ENCODE measurements at regions not wholly inside any gene's neighbourhood (a gene's known extent, or its start where the extent isn't known, plus 50 kb on each side); places are given as distances from the start of the nearest gene placed in this dataset.

DNA sequence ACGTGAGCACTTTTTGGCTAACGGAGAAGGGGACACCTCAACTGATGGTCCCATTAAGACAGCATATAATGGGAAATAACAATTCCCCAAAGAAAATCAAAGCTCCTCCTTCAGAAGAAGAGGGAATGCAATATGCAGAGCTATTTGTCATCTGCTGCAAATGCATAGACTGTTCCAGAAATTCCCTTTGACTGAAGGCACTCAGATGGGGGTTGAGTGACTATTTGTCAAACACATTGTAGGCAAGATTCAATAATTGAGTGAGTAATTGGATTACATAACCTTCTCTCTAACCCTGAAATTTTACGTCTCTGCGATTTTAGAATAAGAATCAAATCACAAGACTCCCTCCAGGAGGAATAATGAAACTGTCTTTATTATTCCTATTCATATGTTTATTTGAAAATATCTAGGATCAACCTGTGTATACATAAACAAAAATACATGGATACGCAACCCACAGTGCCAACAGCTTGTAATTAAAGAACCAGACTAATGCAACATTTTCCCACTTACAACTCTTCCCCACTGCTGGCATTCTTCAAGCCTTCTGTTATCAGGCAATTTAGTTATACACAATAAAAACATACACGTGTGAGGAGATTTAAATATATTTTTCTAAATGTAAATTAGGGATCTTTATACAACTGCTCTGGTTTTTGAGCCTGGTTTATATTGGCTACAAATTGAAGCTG, 256.6 kb downstream of the GBA3 start:
- TF ChIP-seq, protein P1, sequence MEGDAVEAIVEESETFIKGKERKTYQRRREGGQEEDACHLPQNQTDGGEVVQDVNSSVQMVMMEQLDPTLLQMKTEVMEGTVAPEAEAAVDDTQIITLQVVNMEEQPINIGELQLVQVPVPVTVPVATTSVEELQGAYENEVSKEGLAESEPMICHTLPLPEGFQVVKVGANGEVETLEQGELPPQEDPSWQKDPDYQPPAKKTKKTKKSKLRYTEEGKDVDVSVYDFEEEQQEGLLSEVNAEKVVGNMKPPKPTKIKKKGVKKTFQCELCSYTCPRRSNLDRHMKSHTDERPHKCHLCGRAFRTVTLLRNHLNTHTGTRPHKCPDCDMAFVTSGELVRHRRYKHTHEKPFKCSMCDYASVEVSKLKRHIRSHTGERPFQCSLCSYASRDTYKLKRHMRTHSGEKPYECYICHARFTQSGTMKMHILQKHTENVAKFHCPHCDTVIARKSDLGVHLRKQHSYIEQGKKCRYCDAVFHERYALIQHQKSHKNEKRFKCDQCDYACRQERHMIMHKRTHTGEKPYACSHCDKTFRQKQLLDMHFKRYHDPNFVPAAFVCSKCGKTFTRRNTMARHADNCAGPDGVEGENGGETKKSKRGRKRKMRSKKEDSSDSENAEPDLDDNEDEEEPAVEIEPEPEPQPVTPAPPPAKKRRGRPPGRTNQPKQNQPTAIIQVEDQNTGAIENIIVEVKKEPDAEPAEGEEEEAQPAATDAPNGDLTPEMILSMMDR (IDR thresholded peaks at IDR 0.05; ENCODE audit: low read depth, low read length, missing input control), result no peak
- TF ChIP-seq RAD21 (IDR thresholded peaks at IDR 0.05), result no peak
- TF ChIP-seq, protein P2, sequence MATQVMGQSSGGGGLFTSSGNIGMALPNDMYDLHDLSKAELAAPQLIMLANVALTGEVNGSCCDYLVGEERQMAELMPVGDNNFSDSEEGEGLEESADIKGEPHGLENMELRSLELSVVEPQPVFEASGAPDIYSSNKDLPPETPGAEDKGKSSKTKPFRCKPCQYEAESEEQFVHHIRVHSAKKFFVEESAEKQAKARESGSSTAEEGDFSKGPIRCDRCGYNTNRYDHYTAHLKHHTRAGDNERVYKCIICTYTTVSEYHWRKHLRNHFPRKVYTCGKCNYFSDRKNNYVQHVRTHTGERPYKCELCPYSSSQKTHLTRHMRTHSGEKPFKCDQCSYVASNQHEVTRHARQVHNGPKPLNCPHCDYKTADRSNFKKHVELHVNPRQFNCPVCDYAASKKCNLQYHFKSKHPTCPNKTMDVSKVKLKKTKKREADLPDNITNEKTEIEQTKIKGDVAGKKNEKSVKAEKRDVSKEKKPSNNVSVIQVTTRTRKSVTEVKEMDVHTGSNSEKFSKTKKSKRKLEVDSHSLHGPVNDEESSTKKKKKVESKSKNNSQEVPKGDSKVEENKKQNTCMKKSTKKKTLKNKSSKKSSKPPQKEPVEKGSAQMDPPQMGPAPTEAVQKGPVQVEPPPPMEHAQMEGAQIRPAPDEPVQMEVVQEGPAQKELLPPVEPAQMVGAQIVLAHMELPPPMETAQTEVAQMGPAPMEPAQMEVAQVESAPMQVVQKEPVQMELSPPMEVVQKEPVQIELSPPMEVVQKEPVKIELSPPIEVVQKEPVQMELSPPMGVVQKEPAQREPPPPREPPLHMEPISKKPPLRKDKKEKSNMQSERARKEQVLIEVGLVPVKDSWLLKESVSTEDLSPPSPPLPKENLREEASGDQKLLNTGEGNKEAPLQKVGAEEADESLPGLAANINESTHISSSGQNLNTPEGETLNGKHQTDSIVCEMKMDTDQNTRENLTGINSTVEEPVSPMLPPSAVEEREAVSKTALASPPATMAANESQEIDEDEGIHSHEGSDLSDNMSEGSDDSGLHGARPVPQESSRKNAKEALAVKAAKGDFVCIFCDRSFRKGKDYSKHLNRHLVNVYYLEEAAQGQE (IDR thresholded peaks at IDR 0.05), result no peak
- TF ChIP-seq YY1 (IDR thresholded peaks at IDR 0.05), result no peak
- TF ChIP-seq, protein P3, sequence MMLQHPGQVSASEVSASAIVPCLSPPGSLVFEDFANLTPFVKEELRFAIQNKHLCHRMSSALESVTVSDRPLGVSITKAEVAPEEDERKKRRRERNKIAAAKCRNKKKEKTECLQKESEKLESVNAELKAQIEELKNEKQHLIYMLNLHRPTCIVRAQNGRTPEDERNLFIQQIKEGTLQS (IDR thresholded peaks at IDR 0.05), result no peak
- no peak for TF ChIP-seq EGR1 (IDR thresholded peaks at IDR 0.05; ENCODE audit: low read depth in 2 of 2)
- TF ChIP-seq HNF4G (IDR thresholded peaks at IDR 0.05), result no peak
- no peak for TF ChIP-seq FOXA1 (IDR thresholded peaks at IDR 0.05)
- no peak for TF ChIP-seq TAF1 (conservative IDR thresholded peaks at IDR 0.05)
- no peak for TF ChIP-seq FOXA2 (IDR thresholded peaks at IDR 0.05)
- TF ChIP-seq SP1 (IDR thresholded peaks at IDR 0.05), result no peak
- TF ChIP-seq, protein P4, sequence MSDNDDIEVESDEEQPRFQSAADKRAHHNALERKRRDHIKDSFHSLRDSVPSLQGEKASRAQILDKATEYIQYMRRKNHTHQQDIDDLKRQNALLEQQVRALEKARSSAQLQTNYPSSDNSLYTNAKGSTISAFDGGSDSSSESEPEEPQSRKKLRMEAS (IDR thresholded peaks at IDR 0.05), result no peak
- TF ChIP-seq, protein P5, sequence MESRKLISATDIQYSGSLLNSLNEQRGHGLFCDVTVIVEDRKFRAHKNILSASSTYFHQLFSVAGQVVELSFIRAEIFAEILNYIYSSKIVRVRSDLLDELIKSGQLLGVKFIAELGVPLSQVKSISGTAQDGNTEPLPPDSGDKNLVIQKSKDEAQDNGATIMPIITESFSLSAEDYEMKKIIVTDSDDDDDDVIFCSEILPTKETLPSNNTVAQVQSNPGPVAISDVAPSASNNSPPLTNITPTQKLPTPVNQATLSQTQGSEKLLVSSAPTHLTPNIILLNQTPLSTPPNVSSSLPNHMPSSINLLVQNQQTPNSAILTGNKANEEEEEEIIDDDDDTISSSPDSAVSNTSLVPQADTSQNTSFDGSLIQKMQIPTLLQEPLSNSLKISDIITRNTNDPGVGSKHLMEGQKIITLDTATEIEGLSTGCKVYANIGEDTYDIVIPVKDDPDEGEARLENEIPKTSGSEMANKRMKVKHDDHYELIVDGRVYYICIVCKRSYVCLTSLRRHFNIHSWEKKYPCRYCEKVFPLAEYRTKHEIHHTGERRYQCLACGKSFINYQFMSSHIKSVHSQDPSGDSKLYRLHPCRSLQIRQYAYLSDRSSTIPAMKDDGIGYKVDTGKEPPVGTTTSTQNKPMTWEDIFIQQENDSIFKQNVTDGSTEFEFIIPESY (IDR thresholded peaks at IDR 0.05), result no peak
- no peak for TF ChIP-seq RXRA (IDR thresholded peaks at IDR 0.05)
